NCI-H2171 (cell line): ENCODE measurements at regions not wholly inside any gene's neighbourhood (a gene's known extent, or its start where the extent isn't known, plus 50 kb on each side); places are given as distances from the start of the nearest gene placed in this dataset.
A peak's percentile ranks its signal among the peaks of the same experiment; 100 is the strongest.

ENCODE experiments used
- DNase-seq: peaks from one replicate; lab custom pipeline; 2025; lab: John Stamatoyannopoulos, UW

DNA sequence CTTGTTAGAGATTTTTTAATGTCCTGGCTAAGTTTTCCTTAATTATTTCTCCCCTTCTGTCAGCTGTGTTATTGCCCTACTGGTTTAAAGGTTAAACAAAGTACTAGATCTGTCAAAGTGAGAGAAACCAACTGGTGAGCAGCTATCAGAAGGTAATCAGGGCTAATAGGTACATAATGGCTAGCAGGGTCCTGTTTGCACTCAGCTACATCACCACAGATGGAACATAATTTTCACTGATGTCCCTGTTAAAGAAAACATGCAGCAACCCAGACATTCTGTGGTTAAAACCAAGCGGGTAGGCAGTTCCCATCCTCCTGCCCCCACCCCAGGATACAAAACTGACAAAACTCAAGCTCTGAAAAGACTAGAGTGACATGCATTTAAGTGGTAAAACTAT is 473.9 kb downstream of the NR2F1-AS1 start:
- no peak for DNase-seq

DNA sequence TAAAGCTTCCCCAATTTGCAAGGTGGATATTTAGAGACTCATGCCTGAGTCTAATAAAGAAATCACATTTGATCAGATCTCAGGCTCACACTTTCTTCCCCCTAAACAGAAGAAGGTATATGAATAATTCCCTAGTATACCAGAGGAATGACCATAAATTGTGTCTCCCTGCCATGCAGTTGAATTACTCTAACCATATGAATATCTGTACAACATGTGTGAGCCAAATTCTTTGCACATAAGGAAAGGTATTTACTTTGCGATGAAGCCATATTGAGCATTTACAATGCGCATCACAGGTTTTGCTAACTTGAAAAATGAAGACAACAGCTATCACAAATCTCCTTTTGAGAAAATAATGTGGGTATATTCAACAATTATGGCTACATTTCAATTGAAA is 479.4 kb downstream of the NR2F1-AS1 start:
- no peak for DNase-seq

DNA sequence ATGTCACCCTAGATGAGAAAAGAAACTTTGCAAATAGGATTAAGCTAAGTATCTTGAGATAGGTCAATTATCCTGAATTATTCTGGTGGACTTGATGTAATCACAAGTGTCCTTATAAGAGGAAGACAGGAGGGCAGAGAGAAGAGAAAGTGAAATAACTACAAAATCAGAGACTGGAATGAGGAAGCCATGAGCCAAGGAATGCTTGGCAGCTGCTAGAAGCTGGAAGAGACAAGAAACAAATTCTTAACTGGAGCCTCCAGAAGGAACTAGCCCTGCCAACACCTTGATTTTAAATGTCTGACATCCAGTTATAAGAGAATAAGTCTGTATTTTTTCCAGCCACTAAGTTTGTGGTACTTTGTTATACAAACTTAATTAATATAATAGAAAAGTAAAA is 480.0 kb downstream of the NR2F1-AS1 start:
- no peak for DNase-seq

DNA sequence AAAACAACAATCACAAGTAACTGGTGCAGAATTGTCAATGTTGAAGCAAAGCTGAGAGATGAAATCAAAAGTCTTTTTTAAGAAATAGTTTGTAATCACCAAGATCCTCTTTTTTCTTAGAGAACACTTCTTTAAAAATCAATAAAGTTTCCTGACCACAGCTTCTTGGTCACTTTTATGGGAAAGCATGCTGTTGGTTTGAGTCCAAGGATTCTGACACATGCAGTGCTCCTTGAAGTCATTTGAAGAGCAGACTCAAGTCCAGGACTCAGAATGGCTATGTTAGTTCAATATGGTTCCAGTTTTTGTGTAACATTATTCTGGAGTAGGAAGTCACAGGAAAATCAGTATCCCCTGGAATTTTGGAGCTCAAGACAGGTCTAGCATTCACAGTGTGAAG is 480.6 kb downstream of the NR2F1-AS1 start:
- DNase-seq: no peak

- no peak for DNase-seq
Measured at GRCh38 chr5:93099902-93100347, 481.1 kb downstream of the NR2F1-AS1 start.

DNA sequence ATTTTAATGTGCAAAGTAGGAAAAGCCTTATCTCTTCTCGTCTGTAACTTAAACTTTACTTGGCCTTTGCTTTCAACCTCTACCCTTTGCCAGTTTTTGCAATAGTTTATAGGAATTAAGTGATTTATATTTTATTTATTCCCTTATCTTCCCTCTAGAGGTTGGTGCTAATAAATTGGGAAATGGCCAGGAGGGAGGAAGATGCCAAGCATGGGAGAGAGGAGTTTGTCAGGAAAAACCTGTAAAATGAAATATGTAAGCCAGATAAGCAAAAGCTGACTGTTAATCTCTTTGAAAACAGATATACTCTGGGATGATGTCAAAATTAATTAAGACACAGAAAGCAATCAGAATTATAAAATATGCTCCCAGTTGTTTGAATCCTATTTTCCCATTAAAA is 484.5 kb downstream of the NR2F1-AS1 start:
- DNase-seq: no peak

DNA sequence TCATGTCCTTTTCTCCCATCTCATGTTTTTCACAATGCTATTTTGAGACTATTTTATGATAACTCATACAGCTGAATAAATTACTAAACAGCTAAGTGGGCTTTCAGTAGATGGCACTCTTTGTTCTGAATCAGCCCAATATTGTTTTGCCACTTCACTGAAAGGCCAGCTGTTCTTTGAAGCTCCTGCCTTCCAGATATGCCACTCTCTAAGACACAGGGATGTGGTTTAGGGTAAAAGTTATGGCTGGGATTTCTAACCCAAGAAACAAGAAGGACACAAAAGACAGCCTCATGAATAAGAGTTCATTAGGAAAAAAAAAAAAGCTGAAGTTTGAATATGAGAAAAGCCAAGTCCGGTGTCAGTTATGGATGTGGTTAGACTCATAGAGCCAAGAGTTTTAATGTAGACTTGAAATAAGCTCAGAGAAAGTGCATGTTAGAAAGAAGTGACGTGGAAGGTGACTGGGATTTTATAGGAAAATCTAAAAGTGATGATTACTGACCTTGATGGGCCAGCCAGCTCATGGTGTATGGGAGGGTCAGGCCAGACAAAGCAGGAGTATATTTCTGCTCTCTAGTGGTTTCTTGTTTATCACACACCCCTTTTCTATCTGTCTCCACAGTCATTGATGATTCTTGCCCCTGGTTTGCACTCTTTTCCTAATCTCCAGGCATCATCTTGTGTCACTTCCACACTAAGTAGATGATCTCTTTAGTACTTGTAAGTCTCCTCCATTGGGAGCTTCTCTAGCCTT is 488.5 kb downstream of the NR2F1-AS1 start:
- DNase-seq: no peak

- DNase-seq: no peak
Measured at GRCh38 chr5:93090698-93091097, 490.3 kb downstream of the NR2F1-AS1 start.

- no peak for DNase-seq
Measured at GRCh38 chr5:93088592-93089389, 492.2 kb downstream of the NR2F1-AS1 start.

DNA sequence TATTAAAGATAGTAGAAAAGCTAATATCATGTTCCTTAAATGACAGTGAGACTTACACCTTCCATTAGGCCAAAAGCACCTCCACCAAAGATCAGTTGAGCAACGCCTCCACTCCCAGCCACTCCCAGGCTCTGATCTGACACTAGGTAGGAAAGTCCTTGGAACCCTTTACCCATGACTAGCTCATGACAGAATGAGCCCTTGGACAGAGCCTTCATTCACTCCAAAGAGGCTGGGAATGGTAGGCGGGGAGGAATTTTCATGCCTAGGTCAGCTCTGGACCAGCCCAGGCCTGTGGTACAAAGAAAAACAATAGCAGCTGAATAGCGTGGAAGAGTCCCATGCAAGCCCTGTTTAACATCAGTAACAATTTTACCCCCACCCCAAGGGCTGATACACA is 493.7 kb downstream of the NR2F1-AS1 start:
- DNase-seq: no peak

- DNase-seq: no peak
Measured at GRCh38 chr5:93082981-93083380, 498.0 kb downstream of the NR2F1-AS1 start.

DNA sequence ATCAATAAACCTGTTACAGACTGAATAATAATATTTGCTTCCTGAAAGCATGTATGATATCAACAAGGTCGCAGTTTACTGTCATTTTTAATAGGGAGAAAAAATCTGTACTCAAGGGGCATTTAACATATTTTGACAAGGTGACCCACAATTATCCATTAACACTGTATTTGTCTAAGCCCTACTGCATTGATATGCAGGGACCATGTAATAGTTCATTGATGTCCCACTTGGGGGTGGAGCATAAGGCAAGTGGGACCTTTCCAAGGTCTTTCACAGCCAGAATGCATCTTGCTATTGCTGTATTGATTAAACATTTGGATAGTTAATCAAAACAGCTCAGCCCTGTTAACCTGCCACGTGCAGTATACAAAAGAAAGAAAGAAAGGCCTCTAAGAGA is 502.0 kb downstream of the NR2F1-AS1 start:
- no peak for DNase-seq

- DNase-seq: peak; percentile 62
Measured at GRCh38 chr5:93078082-93079038, 502.7 kb downstream of the NR2F1-AS1 start.

GRCh38 chr5:93076566-93076965 is 504.5 kb downstream of the NR2F1-AS1 start:
- DNase-seq: no peak

DNA sequence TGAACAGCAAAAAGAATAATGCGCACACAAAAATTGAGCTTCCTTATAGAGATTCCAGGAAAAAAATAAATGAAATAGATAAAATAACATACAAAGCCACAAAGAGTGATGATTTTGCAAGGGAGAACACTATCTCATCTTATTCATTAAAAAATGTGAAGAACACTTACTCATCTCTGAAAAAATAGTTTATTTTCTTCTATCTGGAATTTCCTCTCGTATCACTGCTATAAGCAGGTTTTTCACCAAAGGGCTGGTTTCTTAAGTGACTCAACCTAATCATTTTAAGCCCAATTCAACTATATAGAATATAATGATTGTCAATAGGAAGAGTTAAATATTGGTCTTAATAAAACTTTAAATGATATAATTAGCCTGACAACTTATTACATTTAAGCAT is 504.9 kb downstream of the NR2F1-AS1 start:
- DNase-seq: no peak

DNA sequence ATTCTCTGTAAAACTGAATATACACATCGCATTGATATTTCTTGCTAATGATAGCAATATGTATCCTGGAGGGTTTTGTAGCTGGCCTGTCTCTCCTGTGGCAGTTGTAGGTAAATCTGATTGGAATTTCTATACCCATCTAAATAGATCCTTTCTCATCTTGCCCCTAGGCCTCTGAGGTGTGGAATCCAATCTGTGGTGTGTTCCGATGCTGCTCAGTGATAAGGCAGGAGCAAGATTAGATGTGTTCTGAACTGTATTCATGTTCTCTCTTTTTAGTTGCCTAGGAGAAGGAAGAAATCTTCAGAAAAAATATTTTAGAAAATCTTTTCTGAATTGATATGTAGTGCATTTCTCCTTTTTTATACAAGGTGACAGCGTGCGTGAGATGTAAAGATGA is 507.5 kb downstream of the NR2F1-AS1 start:
- no peak for DNase-seq

DNA sequence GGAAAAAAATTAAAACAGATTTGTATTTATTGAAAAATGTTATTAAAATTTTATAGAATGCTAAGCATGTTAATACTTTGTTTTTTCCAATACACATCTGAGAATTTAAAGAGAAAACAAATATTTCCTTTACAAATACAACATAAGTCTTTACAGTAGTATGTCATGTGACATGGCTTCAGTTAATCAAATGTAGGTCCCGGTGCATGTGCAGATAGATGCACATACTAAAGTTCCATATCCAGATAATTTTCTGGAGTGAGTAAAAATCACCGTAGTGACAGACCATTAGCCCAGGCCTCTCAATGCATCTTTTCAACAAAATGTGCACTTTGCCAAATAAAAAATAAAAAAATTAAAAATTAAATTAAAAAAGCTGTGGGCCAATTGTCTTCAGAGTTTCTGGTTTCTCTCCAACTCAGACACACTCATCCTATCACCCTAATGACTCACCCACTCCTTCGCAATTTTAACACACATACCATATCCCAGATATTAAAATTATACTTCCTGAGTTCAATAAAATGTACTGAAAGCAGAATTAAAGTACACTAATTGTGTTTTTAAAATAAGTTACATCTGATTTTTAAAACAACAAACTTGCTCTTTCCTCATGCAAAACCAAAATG is 508.1 kb downstream of the NR2F1-AS1 start:
- no peak for DNase-seq

DNA sequence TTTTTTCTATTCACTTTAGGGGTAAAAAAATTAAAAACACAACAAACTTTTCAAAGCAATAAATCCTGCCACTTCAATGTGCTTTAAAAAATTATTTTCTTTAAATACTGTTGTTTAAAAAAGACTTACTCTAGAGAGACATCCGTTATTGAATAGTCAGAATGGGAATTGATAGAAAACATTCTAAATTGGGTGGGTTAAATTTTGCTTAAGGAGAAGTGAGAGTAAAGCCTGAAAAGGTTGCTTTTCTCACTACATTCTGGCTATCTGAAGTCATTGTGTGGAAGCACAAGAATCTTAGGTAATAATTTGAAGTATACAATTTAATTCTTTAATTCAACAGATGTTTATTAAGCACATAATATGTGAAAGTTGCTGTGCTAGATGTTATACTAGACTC is 509.3 kb downstream of the NR2F1-AS1 start:
- no peak for DNase-seq

GRCh38 chr5:93070938-93071337 is 510.1 kb downstream of the NR2F1-AS1 start:
- no peak for DNase-seq

- no peak for DNase-seq
Measured at GRCh38 chr5:93069276-93069675, 511.7 kb downstream of the NR2F1-AS1 start.

DNA sequence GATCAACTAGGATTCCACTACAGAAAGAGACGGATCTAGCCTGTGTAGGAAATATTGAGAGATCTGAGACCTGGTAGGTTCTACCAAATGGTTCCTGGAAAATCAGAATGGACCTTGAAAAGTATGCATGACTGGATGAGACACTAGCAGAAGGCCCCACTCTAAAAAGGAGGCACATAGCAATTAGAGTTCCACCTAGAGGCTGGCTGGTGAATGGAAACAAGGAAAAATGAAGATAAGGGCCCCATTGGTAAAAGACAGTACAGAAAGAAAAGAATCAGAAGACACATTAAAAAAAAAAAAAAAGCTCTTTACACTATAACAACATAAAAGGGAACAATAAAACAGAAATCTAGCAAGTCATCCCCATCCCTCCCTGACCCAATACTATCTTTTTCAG is 518.5 kb downstream of the NR2F1-AS1 start:
- DNase-seq: no peak

GRCh38 chr5:93058309-93058708 is 522.7 kb downstream of the NR2F1-AS1 start:
- DNase-seq: no peak
